Gastrocnemius medialis (tissue), 4 donors: ENCODE measurements at regions not wholly inside any gene's neighbourhood (a gene's known extent, or its start where the extent isn't known, plus 50 kb on each side); places are given as distances from the start of the nearest gene placed in this dataset.
A peak's percentile ranks its signal among the peaks of the same experiment; 100 is the strongest.

Experiments
- ATAC-seq, 2 donors: fragments of 150-250 bp; one replicate each; pipeline ENCODE4 v1.9.1; 2016
- DNase-seq, 2 donors: peaks; one replicate each; pipeline ENCODE4 v3.0.0-alpha.2; 2019
- H3K27ac ChIP-seq, 4 donors: fragments of 200-600 bp; sonication (generic); 1 replicate in 1 of 4; 2 replicates in 3 of 4; pipeline ENCODE4 v1.5.1; 2016 to 2018; ENCODE audit warnings: mild to moderate bottlenecking in 2 of 4, moderate library complexity in 1 of 4
- H3K27me3 ChIP-seq, 3 donors: fragments of 200-600 bp; sonication (generic) in 2 of 3; 1 replicate in 1 of 3; 2 replicates in 2 of 3; pipeline versions ENCODE4 v1.5.1 to v1.6.0; 2016 to 2019; ENCODE audit warnings: mild to moderate bottlenecking in 1 of 3, moderate library complexity in 1 of 3
- H3K36me3 ChIP-seq, 2 donors: fragments of 200-600 bp; sonication (generic) in 1 of 2; one replicate each; pipeline ENCODE4 v1.5.1; 2017 to 2018
- H3K4me1 ChIP-seq, 2 donors: fragments of 200-600 bp; sonication (generic) in 1 of 2; one replicate each; pipeline ENCODE4 v1.5.1; 2016 to 2017; ENCODE audit warnings: mild to moderate bottlenecking in 2 of 2
- H3K4me3 ChIP-seq, 4 donors: fragments of 200-600 bp; sonication (generic) in 3 of 4; 1 replicate in 1 of 4; 2 replicates in 3 of 4; pipeline ENCODE4 v1.5.1; 2016 to 2019; ENCODE audit warnings: mild to moderate bottlenecking in 2 of 4
- H3K9me3 ChIP-seq, 3 donors: fragments of 200-600 bp; sonication (generic) in 2 of 3; 1 replicate in 1 of 3; 2 replicates in 2 of 3; pipeline ENCODE4 v1.5.1; 2016 to 2019
- CTCF ChIP-seq, 5 experiments: fragments of 450-650 bp in 3 of 5; fragments of 200-600 bp in 2 of 5; sonication (generic) in 2 of 5; IDR thresholded peaks in 4 of 5; conservative IDR thresholded peaks in 1 of 5; 1 replicate in 4 of 5; 2 replicates in 1 of 5; pipeline ENCODE4 v1.5.1; 2016 to 2019; ENCODE audit warnings: antibody characterized with exemption in 5 of 5, mild to moderate bottlenecking in 3 of 5, moderate library complexity in 3 of 5
- POLR2A ChIP-seq, 2 donors: fragments of 450-650 bp; IDR thresholded peaks; one replicate each; pipeline ENCODE4 v1.6.1; 2017; ENCODE audit warnings: antibody characterized with exemption in 2 of 2, mild to moderate bottlenecking in 2 of 2, moderate library complexity in 2 of 2
- in situ Hi-C, 4 donors: fragments of 200-750 bp; cut with MboI; loops; one replicate each; pipeline versions ENCODE4 v1.15.0 to v1.8.0; 2017; ENCODE audit warnings: low sequenced_read_pairs in 4 of 4
- intact Hi-C: fragments of 100-400 bp; cut with DNase I; formaldehyde crosslinking; loops from one replicate; pipeline ENCODE4 v1.15.1; 2023; ENCODE audit warnings: low total_unique reads

- ATAC-seq (no peak), DNase-seq (no peak)
- H3K27ac ChIP-seq, result no peak overlapping the region
- H3K9me3 ChIP-seq, result no peaks in the 10 kb centered on the region
- H3K27me3 ChIP-seq, result no peaks in the 10 kb centered on the region
- H3K4me3 ChIP-seq, result no peak overlapping the region
- intact Hi-C loops, result no loop called here
- in situ Hi-C loops, result loop anchor here in 1 of 4 donors (25.0 kb wide), 1 partner anchor 703 kb away; the partner anchor contains the start of gene CCNL1
- no peaks in the 10 kb centered on the region for H3K36me3 ChIP-seq
- no peaks in the 10 kb centered on the region for H3K4me1 ChIP-seq
- peak in 3 of 5 experiments; percentile 27 to 44 (median 37) for TF ChIP-seq CTCF (IDR thresholded peaks at IDR 0.05 in 4 of 5, conservative IDR thresholded peaks at IDR 0.05 in 1 of 5)
- TF ChIP-seq POLR2A (IDR thresholded peaks at IDR 0.05), result no peak
These were observed 240.7 kb downstream of the SHOX2 start for GRCh38 chr3:157865352-157866000.

GRCh38 chr3:157861076-157861765 lies 245.0 kb downstream of the SHOX2 start:
- TF ChIP-seq CTCF (IDR thresholded peaks at IDR 0.05 in 4 of 5, conservative IDR thresholded peaks at IDR 0.05 in 1 of 5) (no peak), POLR2A (IDR thresholded peaks at IDR 0.05) (no peak)
- Histone ChIP-seq H3K36me3 (no peaks in the 10 kb centered on the region), H3K27me3 (no peaks in the 10 kb centered on the region), H3K4me3 (no peak overlapping the region), H3K9me3 (no peaks in the 10 kb centered on the region), H3K4me1 (peaks cover 8 to 16% of the 10 kb centered on the region in 2 donors), H3K27ac (no peak overlapping the region)
- DNase-seq (no peak), ATAC-seq (no peak)
- intact Hi-C loops, result no loop called here
- in situ Hi-C loops, result loop anchor here in 1 of 4 donors (25.0 kb wide), 1 partner anchor 699 kb away; the partner anchor contains the start of gene CCNL1

- no peak overlapping the region for H3K27ac ChIP-seq
- ATAC-seq (no peak), DNase-seq (no peak)
- H3K27me3 ChIP-seq, result no peaks in the 10 kb centered on the region
- no peaks in the 10 kb centered on the region for H3K36me3 ChIP-seq
- in situ Hi-C loops, result loop anchor here in 1 of 4 donors (25.0 kb wide), 1 partner anchor 697 kb away; the partner anchor contains the start of gene CCNL1
- no peak overlapping the region for H3K4me3 ChIP-seq
- peaks cover 9 to 32% of the 10 kb centered on the region in 2 donors for H3K4me1 ChIP-seq
- intact Hi-C loops, result no loop called here
- TF ChIP-seq CTCF (IDR thresholded peaks at IDR 0.05 in 4 of 5, conservative IDR thresholded peaks at IDR 0.05 in 1 of 5) (no peak), POLR2A (IDR thresholded peaks at IDR 0.05) (no peak)
- H3K9me3 ChIP-seq, result no peaks in the 10 kb centered on the region
These were observed 246.7 kb downstream of the SHOX2 start for GRCh38 chr3:157859541-157859940.

GRCh38 chr3:157858821-157859220 lies 247.4 kb downstream of the SHOX2 start:
- DNase-seq, result no peak
- TF ChIP-seq CTCF (IDR thresholded peaks at IDR 0.05 in 4 of 5, conservative IDR thresholded peaks at IDR 0.05 in 1 of 5) (no peak), POLR2A (IDR thresholded peaks at IDR 0.05) (no peak)
- intact Hi-C loops (no loop called here), in situ Hi-C loops (loop anchor here in 1 of 4 donors (25.0 kb wide), 1 partner anchor 697 kb away; the partner anchor contains the start of gene CCNL1)
- Histone ChIP-seq H3K27ac (peak overlapping the region in 1 of 4 donors; percentile 1), H3K9me3 (no peaks in the 10 kb centered on the region), H3K36me3 (no peaks in the 10 kb centered on the region), H3K27me3 (no peaks in the 10 kb centered on the region), H3K4me1 (peaks cover 9 to 32% of the 10 kb centered on the region in 2 donors), H3K4me3 (no peak overlapping the region)
- ATAC-seq, result no peak
